ENCODE measurements at regions not wholly inside any gene's neighbourhood (a gene's known extent, or its start where the extent isn't known, plus 50 kb on each side); places are given as distances from the start of the nearest gene placed in this dataset.

GRCh38 chr7:68244389-68244788 is 1247.8 kb downstream of the TYW1 start:
- no peaks in the 10 kb centered on the region for H3K9me2 ChIP-seq (ENCODE audit: insufficient read depth)
- H3K27me3 Mint-ChIP-seq (ENCODE audit: insufficient read depth, low read depth, poor library complexity) = peaks cover 8% of the 10 kb centered on the region
- no peaks in the 10 kb centered on the region for H3K79me2 ChIP-seq (replicated peaks; ENCODE audit: insufficient read depth)
- H3F3A ChIP-seq (replicated peaks; ENCODE audit: low read depth) = no peaks in the 10 kb centered on the region
- H3K27me3 ChIP-seq (ENCODE audit: insufficient read depth) = no peaks in the 10 kb centered on the region
- peaks cover 45% of the 10 kb centered on the region for H3K36me3 Mint-ChIP-seq (ENCODE audit: low read depth)
- H4K20me1 ChIP-seq (replicated peaks; ENCODE audit: insufficient read depth) = no peaks in the 10 kb centered on the region
- no peak overlapping the region for H3K27ac ChIP-seq (ENCODE audit: low read depth)
- H3K4me1 ChIP-seq (ENCODE audit: insufficient read depth) = no peaks in the 10 kb centered on the region
- peaks cover 95% of the 10 kb centered on the region for H3K9me3 Mint-ChIP-seq
- TF ChIP-seq REST (IDR thresholded peaks at IDR 0.05; ENCODE audit: unreplicated experiment) (no peak), ZNF114 (CRISPR knock-in tag; IDR thresholded peaks at IDR 0.05) (no peak), JUNB (IDR thresholded peaks at IDR 0.05; ENCODE audit: unreplicated experiment) (no peak), EZH2 (IDR thresholded peaks at IDR 0.05; ENCODE audit: low read depth, unreplicated experiment) (no peak), STAT1 (IDR thresholded peaks at IDR 0.05; ENCODE audit: unreplicated experiment) (no peak), EZH2phosphoT487 (IDR thresholded peaks at IDR 0.05; ENCODE audit: unreplicated experiment) (no peak), CREB1 (CRISPR knock-in tag; IDR thresholded peaks at IDR 0.05; ENCODE audit: low read depth) (no peak), ETS1 (IDR thresholded peaks at IDR 0.05) (no peak), POLR2AphosphoS5 (IDR thresholded peaks at IDR 0.05; ENCODE audit: low read depth) (no peak), NANOG (IDR thresholded peaks at IDR 0.05; ENCODE audit: borderline replicate concordance) (no peak), ZNF331 (CRISPR knock-in tag; IDR thresholded peaks at IDR 0.05; ENCODE audit: low read depth) (no peak), ZNF462 (CRISPR knock-in tag; IDR thresholded peaks at IDR 0.05) (no peak), CTCF (conservative IDR thresholded peaks at IDR 0.05; ENCODE audit: low read depth in 2 of 2) (no peak)
- no peak for DNase-seq (ENCODE audit: low spot score)
- H3K4me3 Mint-ChIP-seq = no peak overlapping the region
- no peaks in the 10 kb centered on the region; the same call in 1 of the 2 replicates for H3K36me3 ChIP-seq (ENCODE audit: insufficient read depth)
- no peaks in the 10 kb centered on the region for H3K4me1 Mint-ChIP-seq
- no peak overlapping the region for H3K4me3 ChIP-seq
- no peak overlapping the region for H3K27ac Mint-ChIP-seq
- H3K4me2 ChIP-seq = no peak overlapping the region
- no peak overlapping the region for H2AFZ ChIP-seq
- ATAC-seq = no peak
